Peyer's patch (tissue), 4 donors: ENCODE measurements at regions not wholly inside any gene's neighbourhood (a gene's known extent, or its start where the extent isn't known, plus 50 kb on each side); places are given as distances from the start of the nearest gene placed in this dataset.
"Not testable (repeated sequence)": the region's sequence is repeated elsewhere in the genome, so short reads cannot be mapped to it uniquely, and the experiment has no call there.

Source experiments
- DNase-seq, 3 donors: peaks; one replicate each; pipeline ENCODE4 v3.0.0-alpha.2; 2017 to 2019
- H3K27ac ChIP-seq, 4 donors: fragments of 200-600 bp; sonication (generic); one replicate each; pipeline ENCODE4 v1.5.1; 2016 to 2019
- H3K27me3 ChIP-seq, 2 donors: fragments of 200-600 bp; sonication (generic); one replicate each; pipeline ENCODE4 v1.5.1; 2019
- H3K36me3 ChIP-seq, 3 donors: fragments of 200-600 bp; sonication (generic); one replicate each; pipeline ENCODE4 v1.5.1; 2016 to 2019
- H3K4me1 ChIP-seq, 4 donors: fragments of 200-600 bp; sonication (generic); one replicate each; pipeline ENCODE4 v1.5.1; 2016 to 2019
- H3K4me3 ChIP-seq, 4 donors: fragments of 200-600 bp; sonication (generic); 1 replicate in 3 of 4; 2 replicates in 1 of 4; pipeline ENCODE4 v1.5.1; 2016 to 2019; ENCODE audit warnings: mild to moderate bottlenecking in 1 of 4
- H3K9me3 ChIP-seq, 4 donors: fragments of 200-600 bp; sonication (generic); one replicate each; pipeline ENCODE4 v1.5.1; 2016 to 2019; ENCODE audit warnings: mild to moderate bottlenecking in 1 of 4
- CTCF ChIP-seq, 6 experiments: fragments of 450-650 bp in 4 of 6; fragments of 200-600 bp in 2 of 6; sonication (generic) in 1 of 6; IDR thresholded peaks; one replicate each; pipeline ENCODE4 v1.5.1; 2017 to 2019; ENCODE audit warnings: antibody characterized with exemption in 6 of 6, mild to moderate bottlenecking in 3 of 6, moderate library complexity in 1 of 6
- POLR2A ChIP-seq, 2 donors: fragments of 450-650 bp; IDR thresholded peaks; one replicate each; pipeline ENCODE4 v1.5.1; 2017; ENCODE audit warnings: antibody characterized with exemption in 2 of 2, mild to moderate bottlenecking in 2 of 2, moderate library complexity in 2 of 2

GRCh38 chrX:82528525-82528924 is 979.6 kb upstream of the POU3F4 start:
- no peak for DNase-seq
- TF ChIP-seq POLR2A (IDR thresholded peaks at IDR 0.05) (no peak), CTCF (IDR thresholded peaks at IDR 0.05) (no peak)
- Histone ChIP-seq H3K27ac (no peak overlapping the region), H3K9me3 (no peaks in the 10 kb centered on the region), H3K4me1 (no peaks in the 10 kb centered on the region), H3K27me3 (no peaks in the 10 kb centered on the region), H3K36me3 (no peaks in the 10 kb centered on the region), H3K4me3 (no peak overlapping the region)

GRCh38 chrX:82534086-82534597 is 973.9 kb upstream of the POU3F4 start:
- Histone ChIP-seq H3K27ac (no peak overlapping the region), H3K4me1 (no peaks in the 10 kb centered on the region), H3K36me3 (no peaks in the 10 kb centered on the region), H3K9me3 (no peaks in the 10 kb centered on the region), H3K27me3 (no peaks in the 10 kb centered on the region), H3K4me3 (no peak overlapping the region)
- no peak for DNase-seq
- TF ChIP-seq CTCF (IDR thresholded peaks at IDR 0.05) = no peak
- TF ChIP-seq POLR2A (IDR thresholded peaks at IDR 0.05) = no peak

- DNase-seq, H3K36me3 ChIP-seq: not testable (repeated sequence)
Observed at GRCh38 chrX:82537205-82537604, 970.9 kb upstream of the POU3F4 start.

GRCh38 chrX:82541822-82542221 is 966.3 kb upstream of the POU3F4 start:
- no peak overlapping the region for H3K27ac ChIP-seq
- DNase-seq = no peak
- H3K36me3 ChIP-seq = no peaks in the 10 kb centered on the region
- no peak overlapping the region for H3K4me3 ChIP-seq
- H3K9me3 ChIP-seq = no peaks in the 10 kb centered on the region
- no peaks in the 10 kb centered on the region for H3K27me3 ChIP-seq
- H3K4me1 ChIP-seq = no peaks in the 10 kb centered on the region
- TF ChIP-seq CTCF (IDR thresholded peaks at IDR 0.05) (no peak), POLR2A (IDR thresholded peaks at IDR 0.05) (no peak)

More at GRCh38 chrX:82537205-82537604, 970.9 kb upstream of the POU3F4 start:
- H3K4me1 ChIP-seq, H3K27me3 ChIP-seq, H3K27ac ChIP-seq, H3K9me3 ChIP-seq, H3K4me3 ChIP-seq: not testable (repeated sequence)

GRCh38 chrX:82552201-82552600 is 955.9 kb upstream of the POU3F4 start:
- H3K27ac ChIP-seq, H3K9me3 ChIP-seq, H3K27me3 ChIP-seq, H3K4me1 ChIP-seq, H3K36me3 ChIP-seq, DNase-seq, H3K4me3 ChIP-seq: not testable (repeated sequence)

GRCh38 chrX:82556588-82556987 is 951.5 kb upstream of the POU3F4 start:
- no peak for DNase-seq
- Histone ChIP-seq H3K4me1 (no peaks in the 10 kb centered on the region), H3K4me3 (no peak overlapping the region), H3K27me3 (no peaks in the 10 kb centered on the region), H3K9me3 (no peaks in the 10 kb centered on the region), H3K36me3 (no peaks in the 10 kb centered on the region), H3K27ac (no peak overlapping the region)
- TF ChIP-seq CTCF (IDR thresholded peaks at IDR 0.05) (no peak), POLR2A (IDR thresholded peaks at IDR 0.05) (no peak)

GRCh38 chrX:82585868-82586267 is 922.2 kb upstream of the POU3F4 start:
- no peak overlapping the region for H3K4me3 ChIP-seq
- no peak overlapping the region for H3K27ac ChIP-seq
- no peak for DNase-seq
- H3K36me3 ChIP-seq = no peaks in the 10 kb centered on the region
- H3K4me1 ChIP-seq = no peaks in the 10 kb centered on the region
- no peak for TF ChIP-seq CTCF (IDR thresholded peaks at IDR 0.05)
- no peak for TF ChIP-seq POLR2A (IDR thresholded peaks at IDR 0.05)
- H3K27me3 ChIP-seq = no peaks in the 10 kb centered on the region
- H3K9me3 ChIP-seq = no peaks in the 10 kb centered on the region
